ENCODE measurements at regions not wholly inside any gene's neighbourhood (a gene's known extent, or its start where the extent isn't known, plus 50 kb on each side); places are given as distances from the start of the nearest gene placed in this dataset.

GRCh38 chr6:8830794-8831193, 395.4 kb upstream of the SLC35B3 start:
- no peak overlapping the region for H2AFZ ChIP-seq (ENCODE audit: low read depth, low read length)
- intact Hi-C loops (cut with micrococcal nuclease) = no loop called here
- no peaks in the 10 kb centered on the region for H4K20me1 ChIP-seq (replicated peaks; ENCODE audit: control insufficient read depth, extremely low read depth, insufficient read depth, low read length)
- no peaks in the 10 kb centered on the region for H3K4me1 ChIP-seq (ENCODE audit: control insufficient read depth, extremely low read depth, insufficient read depth, low read length)
- dilution Hi-C loops (cut with MboI; ENCODE audit: extremely low pct_ligation_motif_present, low sequenced_read_pairs) = no loop called here
- no peaks in the 10 kb centered on the region for H3K27me3 ChIP-seq (ENCODE audit: control insufficient read depth in 2 of 2, insufficient read depth in 2 of 2, low read length in 2 of 2)
- peaks cover 6% of the 10 kb centered on the region for H3K9me3 ChIP-seq (replicated peaks; ENCODE audit: control insufficient read depth, insufficient read depth, low read length)
- no peak overlapping the region for H3K9ac ChIP-seq (replicated peaks; ENCODE audit: extremely low read depth, insufficient read depth, low read length)
- BruUV-seq (replicated peaks) = no TSS peak
- no peak overlapping the region for H3K4me3 ChIP-seq (replicated peaks in 1 of 3; ENCODE audit: insufficient read depth in 1 of 3, low read depth in 1 of 3, low read length in 3 of 3)
- ChIA-PET POLR2A (no interaction called here), CTCF (no interaction called here)
- H3K27ac ChIP-seq (ENCODE audit: insufficient read depth, low read depth, low read length) = no peak overlapping the region
- no peak for DNase-seq (ENCODE audit: low read depth, low spot score)
- no peak overlapping the region for H3K4me2 ChIP-seq (ENCODE audit: insufficient read depth, low read length)
- no peaks in the 10 kb centered on the region for H3K79me2 ChIP-seq (ENCODE audit: control insufficient read depth, insufficient read depth, low read length)
- H3K9me1 ChIP-seq (replicated peaks; ENCODE audit: control insufficient read depth, extremely low read depth, insufficient read depth, low read length) = no peaks in the 10 kb centered on the region
- no peaks in the 10 kb centered on the region for H3K36me3 ChIP-seq (ENCODE audit: control insufficient read depth in 2 of 2, extremely low read depth in 1 of 2, insufficient read depth in 2 of 2, low read length in 2 of 2)
- no peak for FAIRE-seq
- TF ChIP-seq MYC (IDR thresholded peaks at IDR 0.05; ENCODE audit: low read depth, low read length) (no peak), MAX (IDR thresholded peaks at IDR 0.05; ENCODE audit: insufficient read depth, insufficient read length) (no peak), FOS (IDR thresholded peaks at IDR 0.05; ENCODE audit: borderline replicate concordance, insufficient read depth, low read length) (no peak), EZH2 (IDR thresholded peaks at IDR 0.05; ENCODE audit: borderline replicate concordance, low read depth, low read length, severe bottlenecking) (no peak), GATA2 (IDR thresholded peaks at IDR 0.05; ENCODE audit: insufficient read depth, insufficient read length, low read depth, low read length) (no peak), POLR2A (IDR thresholded peaks at IDR 0.05; ENCODE audit: low read depth, low read length) (no peak), CTCF (IDR thresholded peaks at IDR 0.05; ENCODE audit: extremely low read depth in 1 of 2, insufficient read depth in 1 of 2, low read depth in 1 of 2, low read length in 2 of 2) (no peak), JUN (IDR thresholded peaks at IDR 0.05; ENCODE audit: borderline replicate concordance, insufficient read depth, insufficient read length, low read depth) (no peak), POLR2AphosphoS5 (IDR thresholded peaks at IDR 0.05; ENCODE audit: insufficient read depth, low read depth, low read length) (no peak)
